Ectodermal cell (in vitro differentiated cells): ENCODE measurements at regions not wholly inside any gene's neighbourhood (a gene's known extent, or its start where the extent isn't known, plus 50 kb on each side); places are given as distances from the start of the nearest gene placed in this dataset.

Experiments
- H3K27ac ChIP-seq: 2 replicates; pipeline ENCODE4 v1.7.0; 2013; ENCODE audit warnings: mild to moderate bottlenecking, low read depth, low read length; ENCODE audit not compliant: insufficient read depth, poor library complexity, severe bottlenecking
- H3K27me3 ChIP-seq: 2 replicates; pipeline ENCODE4 v1.7.0; 2013; ENCODE audit warnings: mild to moderate bottlenecking, low read length; ENCODE audit not compliant: insufficient read depth, control insufficient read depth, poor library complexity, severe bottlenecking
- H3K36me3 ChIP-seq: one replicate; pipeline ENCODE4 v1.7.0; 2013; ENCODE audit warnings: low read length; ENCODE audit not compliant: control insufficient read depth, insufficient read depth
- H3K4me1 ChIP-seq: one replicate; pipeline ENCODE4 v1.7.0; 2013; ENCODE audit warnings: low read length; ENCODE audit not compliant: control insufficient read depth, insufficient read depth
- H3K4me3 ChIP-seq: 2 replicates; pipeline ENCODE4 v1.7.0; 2013; ENCODE audit warnings: low read depth, low read length, control low read depth; ENCODE audit not compliant: insufficient read depth
- H3K9me3 ChIP-seq: 2 replicates; pipeline ENCODE4 v1.7.0; 2013; ENCODE audit warnings: mild to moderate bottlenecking, low read length, moderate library complexity; ENCODE audit not compliant: control insufficient read depth
- WGBS, 2 experiments: methylation state at CpG; one replicate each; pipeline ENCODE4 v1.1.7; 2013; ENCODE audit warnings: missing lambda C conversion rate in 2 of 2; 5-methylcytosine and 5-hydroxymethylcytosine counted together

DNA sequence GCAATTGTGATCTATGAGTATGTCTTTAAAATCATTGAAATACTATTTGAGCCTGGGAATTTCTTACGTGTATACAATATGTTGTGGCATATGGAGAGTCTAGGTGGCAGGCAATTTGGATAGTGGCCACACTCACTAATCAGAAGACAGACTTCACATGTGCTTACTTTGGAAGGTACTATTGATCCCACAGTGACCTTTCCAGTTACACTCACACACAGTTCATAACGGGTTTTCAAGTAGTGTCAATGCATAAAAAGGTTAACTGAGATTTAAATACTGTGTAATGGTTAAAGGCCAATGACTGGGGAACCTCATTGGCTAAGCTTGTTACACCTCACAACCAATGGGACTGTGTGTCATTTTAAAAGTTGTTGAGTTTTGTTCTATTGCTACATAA, 783.2 kb downstream of the RPA4 start:
- Histone ChIP-seq H3K4me3 (no peak overlapping the region), H3K36me3 (no peaks in the 10 kb centered on the region), H3K27ac (no peak overlapping the region), H3K4me1 (no peaks in the 10 kb centered on the region), H3K27me3 (no peaks in the 10 kb centered on the region), H3K9me3 (no peaks in the 10 kb centered on the region)
- WGBS, 2 experiments = 88% methylated on average over 2 of the region's 2 CpGs; no CpG with 5 or more reads in 1 of the 2 experiments

GRCh38 chrX:97668126-97668525, 784.4 kb downstream of the RPA4 start:
- no peaks in the 10 kb centered on the region for H3K36me3 ChIP-seq
- H3K9me3 ChIP-seq = no peaks in the 10 kb centered on the region
- H3K27me3 ChIP-seq = no peaks in the 10 kb centered on the region
- no peaks in the 10 kb centered on the region for H3K4me1 ChIP-seq
- no peak overlapping the region for H3K27ac ChIP-seq
- no peak overlapping the region for H3K4me3 ChIP-seq
- WGBS, 2 experiments = 100% methylated on average over 1 of the region's 2 CpGs; no CpG with 5 or more reads in 1 of the 2 experiments

DNA sequence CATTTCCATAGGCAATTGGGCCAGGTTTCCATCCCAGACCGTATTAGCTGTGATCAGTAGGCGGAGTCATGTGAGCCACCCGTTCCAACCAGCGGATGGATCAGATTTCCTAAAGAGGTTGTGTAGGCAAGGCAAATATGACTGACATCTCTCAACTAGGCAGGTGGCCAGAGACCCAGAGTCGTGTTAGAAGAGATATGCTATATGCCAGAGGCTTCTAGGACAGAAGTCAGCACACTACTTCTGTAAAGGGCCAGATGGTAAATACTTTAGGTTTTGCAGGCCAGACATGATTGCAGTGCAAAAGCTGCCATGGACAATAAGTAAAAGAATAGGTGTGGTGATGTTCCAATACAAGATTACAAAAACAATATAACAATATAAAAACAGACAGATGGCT, 788.4 kb downstream of the RPA4 start:
- Histone ChIP-seq H3K27ac (no peak overlapping the region), H3K9me3 (no peaks in the 10 kb centered on the region), H3K4me1 (no peaks in the 10 kb centered on the region), H3K4me3 (no peak overlapping the region), H3K27me3 (no peaks in the 10 kb centered on the region), H3K36me3 (no peaks in the 10 kb centered on the region)
- 93 to 96% methylated on average over 5 of the region's 5 CpGs for WGBS, 2 experiments

DNA sequence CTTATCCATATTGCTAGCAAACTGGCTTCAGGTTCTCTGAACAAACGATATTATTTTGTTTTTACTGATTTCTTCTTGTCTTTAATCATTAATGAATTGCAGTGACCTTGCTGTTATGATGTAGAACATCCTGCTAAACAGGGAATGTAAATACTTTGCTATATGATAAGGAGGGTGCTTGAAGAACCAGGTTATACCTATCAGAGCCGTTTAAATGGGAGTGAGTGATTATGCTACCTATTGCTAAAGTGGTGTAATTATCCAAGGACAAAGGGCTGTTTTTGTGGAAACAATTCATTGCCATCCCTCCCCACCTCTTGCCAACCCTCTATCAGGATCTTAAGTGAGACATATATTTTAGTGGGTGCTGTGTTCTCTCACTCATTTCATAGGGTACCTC, 788.9 kb downstream of the RPA4 start:
- Histone ChIP-seq H3K36me3 (no peaks in the 10 kb centered on the region), H3K27ac (no peak overlapping the region), H3K4me1 (no peaks in the 10 kb centered on the region), H3K27me3 (no peaks in the 10 kb centered on the region), H3K4me3 (no peak overlapping the region), H3K9me3 (no peaks in the 10 kb centered on the region)
- 83% methylated on average over 1 to 2 of the region's 2 CpGs for WGBS, 2 experiments

DNA sequence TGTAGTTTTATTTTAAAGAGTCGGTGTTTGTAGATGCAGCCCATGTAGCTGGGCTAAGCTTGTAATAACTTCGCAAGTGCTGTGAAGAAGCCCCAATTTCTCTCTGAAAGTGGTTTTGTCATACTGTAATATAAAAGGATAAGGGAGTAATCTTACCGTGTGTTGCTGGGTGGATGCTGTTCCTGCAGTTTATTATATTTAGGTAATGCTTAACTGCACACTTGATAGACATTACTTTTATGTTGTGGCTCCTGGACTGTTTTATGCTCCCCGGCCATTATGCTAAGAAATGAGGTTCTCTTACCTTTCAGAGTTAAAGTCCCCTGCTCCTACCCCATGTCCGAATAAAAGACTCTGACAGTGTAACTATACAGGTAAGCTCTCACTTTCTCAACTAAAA, 789.4 kb downstream of the RPA4 start:
- no peak overlapping the region for H3K27ac ChIP-seq
- 97 to 99% methylated on average over 4 of the region's 5 CpGs for WGBS, 2 experiments

DNA sequence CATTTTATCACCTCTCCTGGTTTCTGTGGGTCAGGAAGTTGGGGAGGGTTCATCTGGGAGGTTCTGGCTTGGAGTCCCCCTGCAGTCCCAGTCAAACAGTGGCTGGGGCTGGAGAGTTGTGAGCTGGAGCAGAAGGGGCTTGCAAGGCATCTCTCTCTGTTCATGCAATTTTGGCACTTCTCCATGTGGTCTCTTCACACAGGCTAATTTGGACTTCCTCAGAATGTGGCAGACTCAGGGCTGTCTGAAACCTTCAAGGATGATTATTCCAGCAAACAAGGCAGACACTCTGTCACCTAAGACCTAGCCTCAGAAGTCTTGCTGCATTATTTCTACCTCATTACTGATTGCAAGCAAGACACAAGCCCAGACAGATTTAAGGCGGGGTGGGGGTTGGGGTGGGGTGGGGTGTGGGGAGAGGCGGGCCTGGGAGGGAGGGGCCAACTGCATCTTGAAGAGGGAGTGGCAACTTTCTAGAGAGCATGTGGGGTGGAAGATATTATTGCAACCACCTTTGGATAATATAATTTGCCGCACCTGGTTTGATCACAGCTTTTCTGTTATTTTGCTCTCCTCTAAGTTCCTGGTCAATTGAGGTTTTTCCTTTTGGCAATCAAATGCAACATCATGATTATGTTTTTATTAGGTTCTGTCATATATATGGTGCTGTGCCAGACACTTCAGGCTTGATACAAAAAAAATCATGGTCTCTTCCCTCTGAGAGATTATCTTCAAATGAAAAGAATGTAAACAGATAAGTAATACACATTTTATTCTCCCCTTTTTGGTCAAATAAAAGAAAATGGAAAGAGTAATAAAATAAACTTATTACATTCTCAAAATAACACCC, 799.5 kb downstream of the RPA4 start:
- H3K36me3 ChIP-seq = no peaks in the 10 kb centered on the region
- H3K4me1 ChIP-seq = no peaks in the 10 kb centered on the region
- no peak overlapping the region for H3K27ac ChIP-seq
- no peaks in the 10 kb centered on the region for H3K27me3 ChIP-seq
- H3K9me3 ChIP-seq = no peaks in the 10 kb centered on the region
- no peak overlapping the region for H3K4me3 ChIP-seq
- 70 to 86% methylated on average over 2 to 3 of the region's 3 CpGs for WGBS, 2 experiments

More for the DNA sequence above, 789.4 kb downstream of the RPA4 start:
- no peaks in the 10 kb centered on the region for H3K9me3 ChIP-seq
- H3K27me3 ChIP-seq = no peaks in the 10 kb centered on the region
- H3K36me3 ChIP-seq = no peaks in the 10 kb centered on the region
- H3K4me3 ChIP-seq = no peak overlapping the region
- H3K4me1 ChIP-seq = no peaks in the 10 kb centered on the region

- Histone ChIP-seq H3K36me3 (no peaks in the 10 kb centered on the region), H3K4me1 (no peaks in the 10 kb centered on the region), H3K9me3 (no peaks in the 10 kb centered on the region), H3K27ac (no peak overlapping the region), H3K4me3 (no peak overlapping the region), H3K27me3 (no peaks in the 10 kb centered on the region)
- 72 to 80% methylated on average over 2 to 3 of the region's 4 CpGs for WGBS, 2 experiments
These were observed 802.0 kb downstream of the RPA4 start for GRCh38 chrX:97685753-97686152.

GRCh38 chrX:97691901-97692455, 808.3 kb downstream of the RPA4 start:
- no peaks in the 10 kb centered on the region for H3K36me3 ChIP-seq
- no peak overlapping the region for H3K4me3 ChIP-seq
- no peak overlapping the region for H3K27ac ChIP-seq
- WGBS, 2 experiments = 33 to 36% methylated on average over 2 of the region's 2 CpGs
- H3K27me3 ChIP-seq = no peaks in the 10 kb centered on the region
- no peaks in the 10 kb centered on the region for H3K4me1 ChIP-seq
- H3K9me3 ChIP-seq = no peaks in the 10 kb centered on the region

- 85 to 90% methylated on average over 2 of the region's 2 CpGs for WGBS, 2 experiments
These were observed 808.9 kb downstream of the RPA4 start for GRCh38 chrX:97692575-97692974.

GRCh38 chrX:97700547-97700946, 816.8 kb downstream of the RPA4 start:
- no peak overlapping the region for H3K4me3 ChIP-seq
- WGBS, 2 experiments = 89 to 95% methylated on average over 2 of the region's 2 CpGs
- H3K4me1 ChIP-seq = no peaks in the 10 kb centered on the region

More at GRCh38 chrX:97692575-97692974, 808.9 kb downstream of the RPA4 start:
- H3K36me3 ChIP-seq = no peaks in the 10 kb centered on the region
- no peaks in the 10 kb centered on the region for H3K9me3 ChIP-seq
- H3K4me3 ChIP-seq = no peak overlapping the region
- H3K27ac ChIP-seq = no peak overlapping the region
- no peaks in the 10 kb centered on the region for H3K4me1 ChIP-seq
- no peaks in the 10 kb centered on the region for H3K27me3 ChIP-seq

More at GRCh38 chrX:97700547-97700946, 816.8 kb downstream of the RPA4 start:
- no peaks in the 10 kb centered on the region for H3K36me3 ChIP-seq
- H3K9me3 ChIP-seq = no peaks in the 10 kb centered on the region
- no peak overlapping the region for H3K27ac ChIP-seq
- H3K27me3 ChIP-seq = no peaks in the 10 kb centered on the region
